HepG2 (cell line): ENCODE measurements at regions not wholly inside any gene's neighbourhood (a gene's known extent, or its start where the extent isn't known, plus 50 kb on each side); places are given as distances from the start of the nearest gene placed in this dataset.

ENCODE experiments used
- DNMT1 ChIP-seq: sonication (generic); formaldehyde crosslinking; IDR thresholded peaks from 2 replicates; pipeline ENCODE4 v1.5.1; 2020; ENCODE audit warnings: mild to moderate bottlenecking, missing genetic modification reagents
- KIAA2018 ChIP-seq: sonication (generic); formaldehyde crosslinking; IDR thresholded peaks from 2 replicates; pipeline ENCODE4 v1.5.0; 2020; ENCODE audit warnings: mild to moderate bottlenecking, missing genetic modification reagents, borderline replicate concordance
- PAXIP1 ChIP-seq: sonication (generic); formaldehyde crosslinking; conservative IDR thresholded peaks from 2 replicates; pipeline ENCODE4 v1.4.0; 2020; ENCODE audit warnings: mild to moderate bottlenecking, missing genetic modification reagents, moderate library complexity
- PHF21A ChIP-seq: sonication (generic); formaldehyde crosslinking; IDR thresholded peaks from 2 replicates; pipeline ENCODE4 v1.5.0; 2020; ENCODE audit warnings: mild to moderate bottlenecking, missing genetic modification reagents
- TOPORS ChIP-seq: sonication (generic); formaldehyde crosslinking; IDR thresholded peaks from 2 replicates; pipeline ENCODE4 v1.8.0; 2023; ENCODE audit warnings: mild to moderate bottlenecking, missing genetic modification reagents
- ZBTB37 ChIP-seq: sonication (generic); formaldehyde crosslinking; IDR thresholded peaks from 2 replicates; pipeline ENCODE4 v1.4.0; 2020; ENCODE audit warnings: mild to moderate bottlenecking, missing genetic modification reagents
- ZFP36 ChIP-seq: fragments of 150-350 bp; IDR thresholded peaks from 2 replicates; pipeline ENCODE4 v1.6.1; 2018; ENCODE audit warnings: borderline replicate concordance, low read length, low read depth; ENCODE audit not compliant: partially characterized antibody
- ZNF256 ChIP-seq: sonication (generic); formaldehyde crosslinking; conservative IDR thresholded peaks from 2 replicates; pipeline ENCODE4 v1.4.0; 2020; ENCODE audit warnings: missing genetic modification reagents
- ZNF263 ChIP-seq: sonication (generic); formaldehyde crosslinking; IDR thresholded peaks from 2 replicates; pipeline ENCODE4 v1.4.0; 2020; ENCODE audit warnings: missing genetic modification reagents
- ZNF7 ChIP-seq: IDR thresholded peaks from 2 replicates; pipeline ENCODE4 v1.6.1; 2016; ENCODE audit warnings: missing biosample characterization, missing genetic modification reagents
- ZZZ3 ChIP-seq: sonication (generic); formaldehyde crosslinking; IDR thresholded peaks from 2 replicates; pipeline ENCODE4 v1.4.0; 2020; ENCODE audit warnings: missing genetic modification reagents, mild to moderate bottlenecking, borderline replicate concordance

GRCh38 chr10:59073456-59074053 is 102.9 kb upstream of the PHYHIPL start (continued):
- TF ChIP-seq KIAA2018 (CRISPR knock-in tag) (no peak), ZNF7 (CRISPR knock-in tag) (peak; percentile 42; the same call in 1 of the 2 replicates), DNMT1 (CRISPR knock-in tag) (no peak), PHF21A (CRISPR knock-in tag) (peak; percentile 96), TOPORS (peak; percentile 65; the same call in 1 of the 2 replicates), ZNF263 (CRISPR knock-in tag) (no peak), PAXIP1 (CRISPR knock-in tag) (peak; percentile 99), ZBTB37 (no peak), ZFP36 (no peak), ZNF256 (CRISPR knock-in tag) (peak; percentile 61; the same call in 1 of the 2 replicates), ZZZ3 (peak; percentile 78; the same call in 1 of the 2 replicates)
